Cardiac fibroblast (primary cell): ENCODE measurements at regions not wholly inside any gene's neighbourhood (a gene's known extent, or its start where the extent isn't known, plus 50 kb on each side); places are given as distances from the start of the nearest gene placed in this dataset.

ENCODE experiments used
- DNase-seq, 2 donors: peaks; one replicate each; pipeline versions ENCODE4 v3.0.0 to v3.0.0-alpha.2; 2010; ENCODE audit warnings: low read depth in 2 of 2
- H3K4me3 ChIP-seq, 2 donors: replicated peaks in 1 of 2; 1 replicate in 1 of 2; 2 replicates in 1 of 2; pipeline ENCODE4 v1.5.1; 2011; ENCODE audit warnings: low read depth in 2 of 2, low read length in 2 of 2, mild to moderate bottlenecking in 2 of 2, moderate library complexity in 1 of 2
- TF ChIP-seq, protein P1 (sequence below): IDR thresholded peaks from one replicate; pipeline ENCODE4 v1.5.1; 2011; ENCODE audit warnings: low read depth, mild to moderate bottlenecking, low read length, inconsistent platforms

- TF ChIP-seq, protein P1, sequence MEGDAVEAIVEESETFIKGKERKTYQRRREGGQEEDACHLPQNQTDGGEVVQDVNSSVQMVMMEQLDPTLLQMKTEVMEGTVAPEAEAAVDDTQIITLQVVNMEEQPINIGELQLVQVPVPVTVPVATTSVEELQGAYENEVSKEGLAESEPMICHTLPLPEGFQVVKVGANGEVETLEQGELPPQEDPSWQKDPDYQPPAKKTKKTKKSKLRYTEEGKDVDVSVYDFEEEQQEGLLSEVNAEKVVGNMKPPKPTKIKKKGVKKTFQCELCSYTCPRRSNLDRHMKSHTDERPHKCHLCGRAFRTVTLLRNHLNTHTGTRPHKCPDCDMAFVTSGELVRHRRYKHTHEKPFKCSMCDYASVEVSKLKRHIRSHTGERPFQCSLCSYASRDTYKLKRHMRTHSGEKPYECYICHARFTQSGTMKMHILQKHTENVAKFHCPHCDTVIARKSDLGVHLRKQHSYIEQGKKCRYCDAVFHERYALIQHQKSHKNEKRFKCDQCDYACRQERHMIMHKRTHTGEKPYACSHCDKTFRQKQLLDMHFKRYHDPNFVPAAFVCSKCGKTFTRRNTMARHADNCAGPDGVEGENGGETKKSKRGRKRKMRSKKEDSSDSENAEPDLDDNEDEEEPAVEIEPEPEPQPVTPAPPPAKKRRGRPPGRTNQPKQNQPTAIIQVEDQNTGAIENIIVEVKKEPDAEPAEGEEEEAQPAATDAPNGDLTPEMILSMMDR: no peak
- H3K4me3 ChIP-seq: no peak overlapping the region
- DNase-seq: peak in 1 of 2 donors; percentile 18
These were observed 78.7 kb downstream of the GAS1 start for GRCh38 chr9:86868616-86869015.

GRCh38 chr9:86867804-86868313 is 79.4 kb downstream of the GAS1 start:
- H3K4me3 ChIP-seq: no peak overlapping the region
- TF ChIP-seq, protein P1: no peak
- peak in 1 of 2 donors; percentile 23 for DNase-seq

- TF ChIP-seq, protein P1: no peak
- DNase-seq: no peak
- no peak overlapping the region for H3K4me3 ChIP-seq
These were observed 81.4 kb downstream of the GAS1 start for GRCh38 chr9:86865952-86866351.

DNA sequence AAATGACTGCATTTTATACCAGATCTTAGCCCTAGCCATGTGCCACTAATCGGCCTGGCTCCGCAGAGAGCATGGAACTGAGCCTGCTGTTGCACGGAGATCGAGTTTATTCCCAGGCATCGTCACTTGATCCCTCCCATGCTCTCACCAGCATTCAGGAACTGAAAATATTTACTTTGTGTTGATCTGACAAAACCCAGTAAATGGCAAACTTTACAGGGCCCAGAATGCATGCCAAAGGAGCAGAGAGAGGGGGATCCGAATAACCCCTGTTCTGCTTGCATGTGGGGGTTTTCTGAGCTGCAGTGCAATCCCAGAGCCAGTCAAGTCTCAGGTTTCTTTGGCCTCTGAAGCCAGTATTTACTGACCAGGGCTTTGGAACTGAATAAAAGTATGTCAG is 87.3 kb downstream of the GAS1 start:
- no peak for DNase-seq
- TF ChIP-seq, protein P1: no peak
- no peak overlapping the region for H3K4me3 ChIP-seq

DNA sequence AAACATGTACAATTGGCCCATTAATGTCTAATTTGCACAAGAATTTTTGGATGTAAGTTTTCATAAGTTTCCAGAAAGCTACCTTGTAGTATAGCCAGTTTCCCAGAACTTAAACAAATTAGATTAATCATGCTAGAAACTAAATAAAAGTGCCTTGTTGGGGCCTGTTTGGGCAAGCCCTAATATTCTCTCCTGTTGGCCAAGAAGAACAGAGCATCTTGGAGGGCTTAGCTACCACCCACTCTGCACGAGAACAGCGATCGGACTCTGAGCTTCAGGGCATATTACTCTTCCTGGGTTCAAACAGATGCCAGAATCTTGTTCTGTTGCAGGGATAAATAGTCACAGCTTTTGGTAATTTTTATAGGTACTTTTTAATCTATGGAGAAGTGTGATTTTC is 88.2 kb downstream of the GAS1 start:
- H3K4me3 ChIP-seq: no peak overlapping the region
- no peak for DNase-seq
- TF ChIP-seq, protein P1: no peak

DNA sequence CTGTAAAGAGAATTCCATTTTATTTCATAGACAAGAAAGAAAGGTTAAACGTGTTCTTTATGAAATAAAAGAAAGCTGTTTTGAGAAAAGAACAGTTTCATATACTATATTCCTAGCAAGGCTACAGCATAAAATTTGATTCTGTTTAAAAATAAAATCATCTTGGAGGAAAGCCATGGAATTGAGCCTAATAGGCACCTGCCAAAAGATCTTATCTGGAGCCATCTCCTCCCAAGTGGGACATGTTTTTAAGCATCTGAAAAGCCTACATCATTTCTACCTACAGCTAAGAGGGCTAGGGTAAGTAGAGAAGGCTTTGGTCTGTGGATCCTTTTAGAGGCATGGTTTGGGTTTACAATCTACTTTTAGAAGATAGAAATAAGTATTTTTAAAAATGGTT is 89.3 kb downstream of the GAS1 start:
- TF ChIP-seq, protein P1: no peak
- H3K4me3 ChIP-seq: no peak overlapping the region
- DNase-seq: no peak

- DNase-seq: no peak
- no peak overlapping the region for H3K4me3 ChIP-seq
- TF ChIP-seq, protein P1: peak; percentile 4
These were observed 91.0 kb downstream of the GAS1 start for GRCh38 chr9:86856259-86856658.
